BLaER1 treated with 17β-estradiol and CSF1 and Interleukin-3, amounts not matched to agents 10 nM and 100 nM (cell line): ENCODE measurements at regions not wholly inside any gene's neighbourhood (a gene's known extent, or its start where the extent isn't known, plus 50 kb on each side); places are given as distances from the start of the nearest gene placed in this dataset.

Experiments
- H3K27ac ChIP-seq, 11 experiments: shearing (Covaris generic); formaldehyde crosslinking; 2 replicates each; pipeline ENCODE4 v1.8.1; 2022
- H3K27me3 ChIP-seq, 11 experiments: shearing (Covaris generic); formaldehyde crosslinking; 2 replicates each; pipeline ENCODE4 v1.8.1; 2022
- H3K36me3 ChIP-seq, 11 experiments: shearing (Covaris generic); formaldehyde crosslinking; 2 replicates each; pipeline ENCODE4 v1.8.1; 2022
- H3K4me1 ChIP-seq, 10 experiments: shearing (Covaris generic); formaldehyde crosslinking; 2 replicates each; pipeline ENCODE4 v1.8.1; 2022
- H3K4me2 ChIP-seq, 11 experiments: shearing (Covaris generic); formaldehyde crosslinking; 2 replicates each; pipeline ENCODE4 v1.8.1; 2022
- H3K4me3 ChIP-seq, 10 experiments: shearing (Covaris generic); formaldehyde crosslinking; 2 replicates each; pipeline ENCODE4 v1.8.1; 2022
- H3K9ac ChIP-seq, 11 experiments: shearing (Covaris generic); formaldehyde crosslinking; 2 replicates each; pipeline ENCODE4 v1.8.1; 2022
- H3K9me3 ChIP-seq, 11 experiments: shearing (Covaris generic); formaldehyde crosslinking; replicated peaks in 1 of 11; 2 replicates each; pipeline ENCODE4 v1.8.1; 2022
- H4K20me1 ChIP-seq, 11 experiments: shearing (Covaris generic); formaldehyde crosslinking; 2 replicates each; pipeline ENCODE4 v1.8.1; 2022
- Cebpa-rat ChIP-seq, 11 experiments: shearing (Covaris generic); IDR thresholded peaks; 2 replicates each; pipeline ENCODE4 v1.8.1; 2022

GRCh38 chr13:86976521-86977324 lies 694.4 kb upstream of the SLITRK5 start:
- Histone ChIP-seq H3K4me3 (no peak overlapping the region), H3K9me3 (no peaks in the 10 kb centered on the region), H3K36me3 (no peaks in the 10 kb centered on the region), H4K20me1 (no peaks in the 10 kb centered on the region), H3K27ac (no peak overlapping the region), H3K4me1 (no peaks in the 10 kb centered on the region), H3K9ac (no peak overlapping the region), H3K27me3 (no peaks in the 10 kb centered on the region), H3K4me2 (no peak overlapping the region)
- no peak for TF ChIP-seq Cebpa-rat (IDR thresholded peaks at IDR 0.05)

GRCh38 chr13:86986448-86986847 lies 684.7 kb upstream of the SLITRK5 start:
- no peak overlapping the region for H3K9ac ChIP-seq
- TF ChIP-seq Cebpa-rat (IDR thresholded peaks at IDR 0.05): no peak
- no peaks in the 10 kb centered on the region for H4K20me1 ChIP-seq
- H3K4me3 ChIP-seq: no peak overlapping the region
- no peaks in the 10 kb centered on the region for H3K27me3 ChIP-seq
- H3K4me1 ChIP-seq: no peaks in the 10 kb centered on the region
- H3K9me3 ChIP-seq: no peaks in the 10 kb centered on the region
- no peaks in the 10 kb centered on the region for H3K36me3 ChIP-seq
- no peak overlapping the region for H3K4me2 ChIP-seq
- no peak overlapping the region for H3K27ac ChIP-seq

- Histone ChIP-seq H3K9ac (no peak overlapping the region), H3K9me3 (no peaks in the 10 kb centered on the region), H3K27ac (no peak overlapping the region), H3K4me2 (no peak overlapping the region), H3K36me3 (no peaks in the 10 kb centered on the region), H3K4me1 (no peaks in the 10 kb centered on the region), H3K27me3 (no peaks in the 10 kb centered on the region), H3K4me3 (no peak overlapping the region), H4K20me1 (no peaks in the 10 kb centered on the region)
- no peak for TF ChIP-seq Cebpa-rat (IDR thresholded peaks at IDR 0.05)
Observed at GRCh38 chr13:86992251-86992650, 678.9 kb upstream of the SLITRK5 start.

- Histone ChIP-seq H3K27ac (no peak overlapping the region), H3K9ac (no peak overlapping the region), H3K4me2 (no peak overlapping the region), H3K9me3 (0 out of 22 replicates have a peak, but pooled peaks cover 0 to 4% (median 0%) of the 10 kb centered on the region in 11 experiments), H4K20me1 (no peaks in the 10 kb centered on the region), H3K27me3 (no peaks in the 10 kb centered on the region), H3K4me3 (no peak overlapping the region), H3K4me1 (no peaks in the 10 kb centered on the region), H3K36me3 (no peaks in the 10 kb centered on the region)
- no peak for TF ChIP-seq Cebpa-rat (IDR thresholded peaks at IDR 0.05)
Observed at GRCh38 chr13:87003265-87003664, 667.9 kb upstream of the SLITRK5 start.

GRCh38 chr13:87005511-87005910 lies 665.7 kb upstream of the SLITRK5 start:
- Histone ChIP-seq H3K4me2 (no peak overlapping the region), H3K36me3 (no peaks in the 10 kb centered on the region; a peak in 1 of 22 replicates), H3K9me3 (peaks cover 8 to 17% (median 15%) of the 10 kb centered on the region in 11 experiments), H3K27me3 (no peaks in the 10 kb centered on the region), H4K20me1 (no peaks in the 10 kb centered on the region), H3K9ac (no peak overlapping the region), H3K4me1 (no peaks in the 10 kb centered on the region), H3K4me3 (no peak overlapping the region), H3K27ac (no peak overlapping the region)
- TF ChIP-seq Cebpa-rat (IDR thresholded peaks at IDR 0.05): no peak

GRCh38 chr13:87035526-87035925 lies 635.6 kb upstream of the SLITRK5 start:
- Histone ChIP-seq H3K27me3 (no peaks in the 10 kb centered on the region), H3K4me2 (no peak overlapping the region), H3K9ac (no peak overlapping the region), H3K27ac (no peak overlapping the region), H3K9me3 (no peaks in the 10 kb centered on the region), H3K4me3 (no peak overlapping the region), H4K20me1 (no peaks in the 10 kb centered on the region), H3K36me3 (no peaks in the 10 kb centered on the region), H3K4me1 (no peaks in the 10 kb centered on the region)
- TF ChIP-seq Cebpa-rat (IDR thresholded peaks at IDR 0.05): no peak

GRCh38 chr13:87042946-87043345 lies 628.2 kb upstream of the SLITRK5 start:
- no peak overlapping the region for H3K27ac ChIP-seq
- TF ChIP-seq Cebpa-rat (IDR thresholded peaks at IDR 0.05): no peak
- H3K36me3 ChIP-seq: no peaks in the 10 kb centered on the region
- no peak overlapping the region for H3K4me3 ChIP-seq
- H3K27me3 ChIP-seq: no peaks in the 10 kb centered on the region
- no peaks in the 10 kb centered on the region for H3K9me3 ChIP-seq
- no peak overlapping the region for H3K9ac ChIP-seq
- H3K4me2 ChIP-seq: no peak overlapping the region
- H3K4me1 ChIP-seq: no peaks in the 10 kb centered on the region
- H4K20me1 ChIP-seq: no peaks in the 10 kb centered on the region

GRCh38 chr13:87052731-87053130 lies 618.4 kb upstream of the SLITRK5 start:
- Histone ChIP-seq H3K4me3 (no peak overlapping the region), H3K27me3 (no peaks in the 10 kb centered on the region), H3K27ac (no peak overlapping the region), H3K9ac (no peak overlapping the region), H4K20me1 (no peaks in the 10 kb centered on the region), H3K4me2 (no peak overlapping the region), H3K9me3 (peaks cover 0 to 15% (median 0%) of the 10 kb centered on the region in 11 experiments; a peak in 4 of 22 replicates), H3K36me3 (no peaks in the 10 kb centered on the region), H3K4me1 (no peaks in the 10 kb centered on the region)
- no peak for TF ChIP-seq Cebpa-rat (IDR thresholded peaks at IDR 0.05)

GRCh38 chr13:87057807-87058520 lies 613.2 kb upstream of the SLITRK5 start:
- Histone ChIP-seq H3K27me3 (no peaks in the 10 kb centered on the region), H3K4me1 (no peaks in the 10 kb centered on the region), H3K9me3 (peaks cover 0 to 9% (median 0%) of the 10 kb centered on the region in 11 experiments; a peak in 4 of 22 replicates), H3K4me2 (no peak overlapping the region), H3K27ac (no peak overlapping the region), H3K4me3 (no peak overlapping the region), H3K9ac (no peak overlapping the region), H3K36me3 (no peaks in the 10 kb centered on the region), H4K20me1 (no peaks in the 10 kb centered on the region)
- no peak for TF ChIP-seq Cebpa-rat (IDR thresholded peaks at IDR 0.05)
